NCI-H2196 (cell line): ENCODE measurements at regions not wholly inside any gene's neighbourhood (a gene's known extent, or its start where the extent isn't known, plus 50 kb on each side); places are given as distances from the start of the nearest gene placed in this dataset.

Experiments used
- DNase-seq: peaks from one replicate; lab custom pipeline; 2025; ENCODE audit not compliant: unreplicated experiment; lab: John Stamatoyannopoulos, UW

DNA sequence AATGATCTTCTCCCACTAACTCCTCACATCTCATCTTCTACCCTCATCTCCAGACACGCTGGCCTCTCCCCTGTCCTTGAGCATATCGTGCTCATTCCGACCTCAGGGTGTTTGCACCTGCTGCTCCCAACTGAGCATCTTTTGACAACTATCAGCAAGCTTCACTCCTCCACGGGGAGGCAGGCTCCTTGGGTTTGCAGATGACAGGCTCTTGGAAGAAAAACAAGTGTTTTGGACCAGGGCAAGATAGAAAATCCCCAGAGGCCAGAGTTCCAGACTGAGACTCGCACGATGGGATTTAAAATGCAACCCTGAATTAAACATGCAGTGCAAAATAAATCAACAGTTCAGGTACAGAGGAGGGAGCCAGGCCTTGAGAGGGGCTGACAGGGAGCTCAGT, 246.7 kb downstream of the PTPRU start:
- no peak for DNase-seq

DNA sequence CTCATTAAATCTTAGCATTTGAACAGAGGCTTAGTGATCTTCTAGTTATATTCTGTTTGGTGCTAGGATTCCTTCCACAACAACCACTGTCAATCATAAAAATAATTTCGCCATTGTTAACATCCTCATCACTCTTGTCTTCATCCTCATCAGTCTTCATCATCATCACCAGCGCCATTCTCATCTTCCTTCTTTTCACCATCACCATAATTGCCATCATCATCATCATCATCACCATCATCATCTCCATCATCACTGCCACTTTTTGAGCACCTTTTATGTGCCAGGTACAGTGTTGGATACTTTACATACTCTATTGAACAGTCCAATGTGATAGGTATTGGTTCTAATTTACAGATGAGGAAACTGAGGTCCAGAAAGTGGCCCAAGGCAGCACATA, 245.7 kb downstream of the PTPRU start:
- no peak for DNase-seq

DNA sequence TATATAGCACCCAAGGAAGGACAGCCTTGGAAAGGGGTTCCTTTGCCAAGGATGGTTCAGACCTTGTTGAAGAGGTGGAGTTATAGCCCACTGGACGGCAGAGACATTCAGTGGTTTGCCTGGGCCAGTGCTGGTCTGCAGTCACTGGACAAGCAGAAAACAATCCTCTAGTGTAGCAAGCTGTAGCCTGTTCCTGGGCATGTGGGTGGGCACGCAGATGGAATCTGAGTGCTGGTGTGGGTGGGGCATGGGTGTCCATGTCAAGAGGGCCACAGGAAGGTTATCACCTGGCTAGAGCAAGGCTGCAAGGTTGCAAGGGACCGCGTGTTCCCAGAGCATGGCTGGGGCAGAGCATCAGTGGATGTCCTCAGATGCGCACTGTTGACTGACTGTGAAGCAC, 244.7 kb downstream of the PTPRU start:
- no peak for DNase-seq

DNA sequence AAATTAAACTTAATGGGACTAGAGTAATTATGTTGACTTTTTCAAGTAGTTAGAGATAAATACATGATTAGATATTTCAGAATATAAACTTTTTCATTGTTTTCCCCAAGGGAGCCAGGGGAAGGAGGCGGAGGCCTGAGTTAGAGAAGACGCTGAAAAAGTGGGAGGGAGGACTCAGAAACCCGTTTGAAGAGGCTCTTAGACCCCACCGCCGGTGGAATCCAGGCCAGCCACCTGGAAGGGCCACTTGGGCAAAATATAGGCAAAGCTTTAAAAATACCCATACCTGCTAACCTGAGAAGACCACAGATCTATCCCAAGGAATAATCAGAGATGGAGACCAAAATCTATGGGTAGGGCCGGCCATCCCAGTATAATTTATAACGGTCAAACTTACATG, 242.6 kb downstream of the PTPRU start:
- DNase-seq: no peak

DNA sequence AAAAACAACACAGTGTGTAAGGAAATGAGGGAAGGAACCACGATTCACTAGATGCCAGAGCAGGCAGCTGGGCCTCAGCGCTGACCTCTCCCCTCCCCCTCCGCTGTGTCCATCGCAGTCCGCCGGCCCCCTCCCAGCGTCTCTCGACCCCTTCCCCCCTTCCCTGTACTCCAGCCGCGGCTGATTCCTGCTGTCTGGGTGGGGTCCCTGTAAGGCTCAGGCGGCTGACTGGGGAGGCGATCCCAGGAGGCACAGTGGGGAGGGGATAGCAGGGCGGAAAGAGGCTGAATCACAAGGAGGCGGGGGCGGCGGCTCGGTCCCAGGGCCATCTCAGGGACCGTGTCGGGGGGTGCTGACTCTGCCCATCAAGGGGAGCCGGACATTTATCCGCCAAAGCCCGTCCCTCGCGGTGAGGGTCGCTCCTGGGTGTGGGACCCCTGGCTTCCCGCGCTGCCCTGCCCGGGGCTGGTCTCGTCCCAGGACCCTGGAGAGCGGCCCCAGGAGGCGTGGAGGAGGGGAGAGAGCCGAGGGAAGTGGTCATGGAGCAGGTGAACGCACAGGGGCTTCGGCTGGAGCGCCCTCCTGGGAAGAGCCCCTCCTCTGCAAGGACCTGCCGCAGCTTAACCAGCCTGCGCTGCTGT, 241.9 kb downstream of the PTPRU start:
- no peak for DNase-seq

DNA sequence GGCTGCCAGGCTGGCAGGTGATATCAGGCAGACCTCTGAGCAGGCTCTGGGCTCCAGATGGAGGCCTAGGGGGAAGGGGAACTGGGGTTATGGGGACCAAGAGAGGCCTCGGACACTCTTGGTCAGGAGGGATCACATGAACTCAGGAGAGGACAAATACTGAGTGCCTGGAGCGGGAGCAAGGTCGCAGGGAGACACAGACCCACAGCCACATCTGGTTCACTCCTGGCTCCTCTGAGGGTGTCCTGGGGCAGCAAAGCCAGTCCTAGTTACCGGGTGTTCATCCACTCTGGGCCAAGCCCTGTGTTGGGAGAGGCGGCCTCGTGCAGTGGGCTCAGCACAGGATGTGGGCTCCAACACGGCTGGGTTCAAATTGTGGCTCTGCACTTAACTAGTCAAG, 239.0 kb downstream of the PTPRU start:
- no peak for DNase-seq

DNA sequence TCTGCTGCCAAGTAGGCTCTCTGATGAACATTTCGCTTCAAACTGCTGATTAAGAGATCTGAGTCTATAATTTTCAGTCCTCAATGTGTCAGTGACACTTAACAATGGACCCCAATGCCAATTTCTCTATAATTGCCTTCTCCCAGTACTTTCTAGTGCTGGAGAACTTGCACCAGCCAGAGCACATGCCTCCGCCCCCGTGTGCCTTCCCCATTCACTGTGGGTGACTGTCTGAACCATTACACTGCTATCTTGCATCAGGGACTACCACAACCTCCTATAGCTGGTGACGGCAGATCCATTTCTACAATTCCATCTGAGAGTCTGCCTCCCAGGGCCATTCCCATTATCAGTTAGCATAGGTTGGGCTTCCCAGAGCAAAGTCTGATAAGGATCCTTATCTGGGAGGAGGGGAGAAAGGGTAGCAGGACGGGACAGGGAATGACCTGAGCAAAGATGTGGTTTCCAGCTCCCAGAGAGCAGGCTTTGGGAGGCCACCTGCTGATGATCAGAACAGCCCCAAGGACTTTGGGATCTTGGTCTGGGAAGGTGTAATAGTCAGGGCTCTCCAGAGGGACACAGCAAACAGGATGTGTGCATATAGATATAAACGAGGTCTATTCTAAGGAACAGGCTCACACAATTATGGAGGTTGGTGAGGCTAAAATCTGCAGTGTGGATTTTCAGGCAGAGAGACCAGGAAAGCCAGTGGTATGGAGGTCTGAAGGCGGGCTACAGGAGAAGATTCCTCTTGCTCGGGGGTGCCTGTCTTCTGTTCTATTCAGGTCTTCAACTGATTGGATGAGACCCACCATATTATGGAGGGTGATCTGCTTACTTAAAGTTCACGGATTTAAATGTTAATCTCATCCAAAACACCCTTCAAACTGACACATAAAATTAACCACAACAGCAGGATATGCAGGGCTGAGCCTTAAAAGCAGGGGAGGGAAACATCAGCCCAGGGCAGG, 238.2 kb downstream of the PTPRU start:
- no peak for DNase-seq

DNA sequence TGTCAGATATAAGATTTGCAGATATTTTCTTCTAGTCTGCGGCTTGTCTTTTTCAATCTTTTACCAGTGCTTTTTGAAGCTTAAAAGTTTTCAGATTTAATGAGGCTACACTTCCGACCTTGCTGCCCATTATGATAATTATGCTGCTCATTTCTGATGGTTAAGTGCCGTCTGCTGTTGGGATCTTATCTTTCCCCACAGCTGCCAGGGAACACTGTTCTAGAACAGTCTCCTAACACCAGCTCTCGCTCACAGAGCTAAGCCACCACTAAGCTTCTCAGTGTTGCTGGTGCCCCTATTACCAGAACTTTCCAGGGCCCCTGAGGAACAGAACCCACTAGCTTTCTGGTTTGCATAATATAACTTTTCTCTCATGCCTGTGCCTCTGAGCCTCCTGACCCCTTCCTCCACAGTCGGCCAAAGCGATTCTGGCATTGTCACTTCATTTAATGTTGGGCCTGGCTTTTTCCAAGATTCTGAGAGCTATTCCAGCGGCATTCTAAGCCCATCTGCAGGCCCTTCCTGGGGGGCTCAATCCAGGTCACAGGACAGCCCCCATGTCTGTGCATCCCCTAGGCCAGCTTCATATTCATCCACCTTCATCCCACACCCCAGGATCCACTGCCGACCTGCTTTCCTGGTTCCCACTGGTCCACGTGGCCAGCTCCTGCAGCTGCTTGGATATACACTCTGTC, 237.0 kb downstream of the PTPRU start:
- no peak for DNase-seq

DNA sequence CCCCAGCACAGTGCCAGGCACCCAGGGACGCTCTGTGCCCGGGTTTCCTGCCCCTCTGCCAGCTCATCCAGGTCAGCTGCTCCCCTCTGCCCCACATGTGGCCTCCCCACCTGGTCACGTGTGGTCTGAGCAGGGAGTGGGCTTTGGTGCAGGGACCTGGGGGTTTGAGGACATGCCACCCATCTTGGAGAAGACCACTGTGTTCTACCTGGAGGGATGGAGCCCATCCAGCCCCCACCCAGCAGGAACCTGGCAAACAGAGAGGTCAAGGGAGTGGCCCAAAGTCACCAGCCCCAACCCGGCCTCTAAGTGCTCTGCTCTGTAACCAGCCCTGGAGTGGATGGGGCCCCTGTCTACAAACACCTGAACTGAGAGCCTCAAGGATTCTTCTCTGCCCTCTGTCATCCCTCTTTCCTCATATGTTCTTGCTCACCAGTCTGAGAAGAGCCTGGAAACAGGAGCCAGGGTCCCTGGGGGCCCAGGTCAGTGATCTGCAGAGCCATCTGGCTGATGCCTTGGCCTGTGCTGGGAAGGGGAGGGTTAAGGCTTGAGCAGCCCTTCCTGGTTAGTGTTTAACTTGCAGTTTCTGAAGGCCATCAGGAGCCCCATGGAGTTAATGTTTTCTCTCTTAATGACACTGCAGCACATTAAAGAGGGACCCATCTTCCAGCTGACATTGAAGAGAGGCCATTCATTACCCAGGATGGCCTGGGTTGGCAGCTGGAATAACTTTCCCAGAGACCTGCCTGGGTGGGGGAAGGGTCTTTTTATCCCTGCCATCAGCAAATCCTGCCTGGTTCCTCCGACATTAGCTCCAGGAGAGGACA, 235.4 kb downstream of the PTPRU start:
- DNase-seq: no peak

DNA sequence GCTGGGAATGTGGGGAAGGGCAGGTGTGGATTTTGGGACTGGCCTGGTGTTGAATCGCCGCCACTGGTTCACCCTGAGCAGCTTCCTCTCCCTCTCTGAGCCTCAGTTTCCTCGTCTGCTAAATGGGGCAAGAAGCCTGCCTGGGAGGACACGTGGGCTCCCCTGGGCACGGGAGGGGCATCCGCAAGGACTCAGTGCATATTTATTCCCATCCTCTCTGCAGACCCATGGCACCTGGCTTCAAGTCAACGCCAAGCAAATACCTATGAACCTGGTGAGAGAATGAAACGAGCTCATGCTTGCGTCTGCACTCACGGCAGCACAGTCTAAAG, 234.4 kb downstream of the PTPRU start:
- DNase-seq: no peak

DNA sequence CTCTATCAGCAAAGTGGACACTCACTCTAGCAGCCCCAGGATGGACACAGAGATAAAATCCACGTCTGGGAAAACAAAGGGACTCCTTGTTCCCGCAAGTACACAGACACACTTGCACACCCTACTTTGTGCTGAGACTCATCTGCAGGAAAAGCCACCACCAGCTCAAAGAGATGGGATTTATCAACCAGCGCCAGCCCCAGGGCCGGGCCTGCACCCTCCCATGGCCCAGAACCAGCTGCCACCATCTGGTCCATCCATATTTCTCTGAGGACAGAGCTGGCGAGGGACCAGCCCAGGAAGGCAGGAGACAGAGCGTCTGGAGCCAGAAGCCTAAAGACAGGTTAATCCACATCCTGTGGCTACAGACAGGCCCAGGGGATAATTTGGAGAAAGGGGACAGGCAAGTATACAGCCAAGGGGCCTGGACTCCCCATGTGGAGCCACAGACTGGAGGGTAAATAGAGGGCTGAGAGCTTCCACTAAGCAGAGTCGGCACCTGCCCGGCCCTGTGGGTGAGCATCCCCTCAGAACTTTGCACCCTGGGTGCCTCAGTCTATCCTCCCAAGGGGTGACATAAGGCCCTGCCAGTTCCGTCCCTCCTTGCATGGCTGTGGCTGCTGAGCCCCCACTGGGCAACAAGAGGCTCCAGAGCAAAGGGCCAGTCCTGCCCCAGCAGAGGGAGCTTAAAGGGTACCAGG, 233.9 kb downstream of the PTPRU start:
- DNase-seq: peak; percentile 53

DNA sequence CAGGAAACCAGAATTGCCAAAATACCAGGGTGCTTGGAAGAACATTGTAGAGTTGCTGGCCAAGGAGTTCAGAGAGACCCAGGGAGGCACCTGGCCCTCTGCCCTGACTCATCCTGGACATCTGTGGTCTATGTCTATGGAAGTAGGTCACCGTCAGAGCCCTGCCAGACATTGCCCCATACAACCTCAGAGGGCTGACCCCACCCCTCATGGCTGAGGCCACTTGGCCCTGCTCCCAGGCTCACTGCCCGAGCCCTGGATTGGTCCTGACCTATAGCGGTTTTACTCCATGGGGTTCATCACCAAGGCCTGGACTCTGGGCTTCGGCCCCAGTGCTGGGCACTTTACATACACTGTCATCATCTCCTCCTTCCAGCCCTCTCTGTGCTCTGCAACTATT, 233.1 kb downstream of the PTPRU start:
- peak; percentile 54 for DNase-seq

DNA sequence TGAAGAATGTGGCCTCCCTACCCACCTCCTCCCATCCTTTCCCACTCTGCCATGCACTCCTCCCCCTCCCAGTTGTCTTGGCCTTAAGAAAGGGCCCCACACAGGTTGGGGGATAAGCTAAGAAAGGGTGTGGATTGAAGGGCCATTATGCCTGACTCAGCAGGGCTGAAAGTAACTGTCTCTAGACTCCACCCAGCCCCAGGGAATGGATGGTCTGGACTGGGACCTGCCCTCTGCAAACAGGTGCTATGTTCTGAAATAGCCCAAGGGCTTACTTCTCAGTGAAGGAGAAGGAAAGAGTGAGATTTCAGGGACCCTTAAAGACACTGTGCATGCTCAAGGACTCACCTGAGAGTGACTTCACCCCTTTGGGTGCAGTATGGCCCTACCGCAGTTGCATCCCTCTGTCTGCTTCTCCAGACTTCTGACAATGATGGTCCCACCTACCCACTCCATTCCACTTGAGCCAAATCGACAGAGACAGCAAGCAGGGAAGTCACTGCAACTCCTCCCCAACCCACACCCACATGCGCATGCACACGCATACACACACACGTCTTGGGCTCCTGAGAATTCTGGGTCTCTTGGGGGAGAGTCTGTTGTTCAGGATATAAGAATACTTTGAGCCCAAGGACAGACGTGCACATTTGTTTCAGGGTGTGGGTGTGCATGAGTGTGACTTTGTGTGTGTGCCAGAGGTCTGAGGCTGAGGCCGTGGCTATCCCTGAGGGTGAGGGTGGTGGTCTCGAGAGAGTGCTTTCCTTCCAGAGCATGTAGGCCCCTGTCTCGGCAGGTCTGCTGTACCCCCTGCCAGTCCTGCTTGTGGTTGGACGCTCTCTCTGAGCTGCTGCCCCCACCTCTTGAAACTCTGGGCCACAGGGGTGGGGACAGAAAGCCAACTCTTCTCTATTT, 231.9 kb downstream of the PTPRU start:
- no peak for DNase-seq

DNA sequence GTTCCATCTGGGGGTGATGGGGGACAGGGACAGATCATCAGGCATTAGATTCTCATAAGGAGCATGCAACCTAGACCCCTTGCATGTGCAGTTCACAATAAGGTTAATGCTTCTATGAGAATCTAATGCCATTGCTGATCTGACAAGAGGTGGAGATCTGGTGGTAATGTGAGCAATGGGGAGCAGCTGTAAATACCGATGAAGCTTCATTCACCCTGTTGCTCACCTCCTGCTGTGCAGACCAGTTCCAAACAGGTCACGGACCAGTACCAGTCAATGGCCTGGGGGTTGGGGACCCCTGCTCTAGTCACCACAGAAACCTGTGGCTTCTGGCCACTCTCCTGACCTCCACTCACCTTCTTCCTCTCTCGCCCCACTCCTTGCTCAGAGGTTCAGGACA, 229.9 kb downstream of the PTPRU start:
- DNase-seq: no peak

DNA sequence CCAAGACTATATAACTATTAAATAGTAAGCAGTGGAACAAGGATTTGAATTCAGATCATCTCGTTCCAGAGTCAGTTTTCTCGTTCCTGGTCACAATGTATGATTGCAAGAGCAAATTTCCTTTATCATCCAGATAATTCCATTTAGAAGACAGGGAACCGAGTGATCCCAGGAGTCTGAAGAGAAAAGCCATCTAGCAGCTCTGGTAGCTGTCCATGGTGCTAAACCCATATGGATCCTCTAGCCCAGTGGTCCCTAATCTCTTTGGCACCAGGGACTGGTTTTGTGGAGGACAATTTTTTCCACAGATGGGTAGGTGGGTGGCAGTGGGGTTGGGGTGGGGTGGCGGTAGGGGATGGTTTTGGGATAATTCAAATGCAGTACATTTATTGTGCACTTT, 229.4 kb downstream of the PTPRU start:
- no peak for DNase-seq

DNA sequence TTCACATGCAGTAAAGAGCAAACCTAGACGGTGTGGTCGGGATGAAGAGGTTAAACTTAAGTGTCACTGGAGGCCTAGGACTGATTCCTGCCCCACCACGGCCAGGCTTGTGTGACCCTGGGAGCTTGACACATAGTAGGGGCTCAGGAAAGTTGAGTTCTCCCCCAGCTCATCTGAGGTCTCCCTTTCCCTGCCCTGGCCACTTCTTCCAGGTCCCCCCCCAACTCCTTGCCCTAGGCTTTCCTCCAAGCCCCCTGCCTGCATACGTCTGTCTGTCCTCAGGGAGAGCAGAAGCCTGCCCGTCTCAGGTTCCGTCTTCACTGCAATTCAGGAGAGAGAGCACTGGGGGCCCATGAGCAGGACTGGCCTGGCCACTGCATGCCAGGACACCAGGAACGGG, 225.8 kb downstream of the PTPRU start:
- DNase-seq: no peak

DNA sequence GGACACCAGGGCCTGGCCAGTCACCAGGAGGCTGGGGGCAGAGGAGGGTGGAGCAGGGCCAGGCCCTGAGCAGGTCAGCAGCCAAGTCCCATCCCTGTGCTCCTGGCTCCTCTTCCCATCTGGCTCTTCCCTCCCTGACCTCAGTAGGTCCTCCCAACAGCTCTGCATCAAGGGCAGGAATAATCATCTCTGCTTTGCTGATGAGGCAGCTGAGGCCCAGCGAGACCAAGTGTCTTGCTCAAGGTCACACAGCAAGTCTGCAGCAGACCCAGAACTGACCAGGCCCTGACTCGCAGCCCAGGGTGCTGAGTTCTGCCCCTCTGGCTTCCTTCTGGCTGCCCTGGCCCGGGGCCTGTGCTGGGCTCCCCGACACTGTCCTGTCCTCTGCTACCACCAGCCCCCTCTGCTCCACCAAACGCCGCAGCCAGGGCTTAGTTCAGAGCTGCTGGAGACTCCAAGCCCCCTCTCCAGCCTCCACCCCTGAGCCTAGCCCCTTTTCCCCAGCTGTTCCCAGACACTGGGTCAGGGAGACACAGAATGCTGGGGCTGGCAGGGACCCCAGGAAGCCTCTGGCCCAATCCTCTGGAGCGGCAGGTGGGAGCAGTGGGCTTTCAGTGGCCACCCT, 224.9 kb downstream of the PTPRU start:
- no peak for DNase-seq

DNA sequence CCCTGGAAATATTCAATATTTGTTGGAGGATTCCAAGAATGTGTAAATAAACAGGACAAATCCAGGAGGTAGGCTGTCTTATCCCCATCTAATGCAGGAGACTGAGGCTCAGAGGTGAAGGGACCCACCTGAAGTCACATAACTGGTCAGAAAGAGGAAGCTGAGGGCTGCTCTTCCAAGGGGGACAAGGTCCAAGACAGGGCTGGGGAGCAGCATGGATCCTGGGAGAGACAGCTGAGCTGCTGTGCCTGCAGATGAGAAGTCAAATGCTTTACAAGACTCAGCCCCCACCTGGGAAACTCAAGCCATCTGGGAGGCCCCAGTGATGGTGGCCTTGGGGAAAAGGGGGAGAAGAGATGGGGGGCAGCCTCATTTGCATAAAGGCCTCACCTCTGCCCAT, 224.4 kb downstream of the PTPRU start:
- no peak for DNase-seq

DNA sequence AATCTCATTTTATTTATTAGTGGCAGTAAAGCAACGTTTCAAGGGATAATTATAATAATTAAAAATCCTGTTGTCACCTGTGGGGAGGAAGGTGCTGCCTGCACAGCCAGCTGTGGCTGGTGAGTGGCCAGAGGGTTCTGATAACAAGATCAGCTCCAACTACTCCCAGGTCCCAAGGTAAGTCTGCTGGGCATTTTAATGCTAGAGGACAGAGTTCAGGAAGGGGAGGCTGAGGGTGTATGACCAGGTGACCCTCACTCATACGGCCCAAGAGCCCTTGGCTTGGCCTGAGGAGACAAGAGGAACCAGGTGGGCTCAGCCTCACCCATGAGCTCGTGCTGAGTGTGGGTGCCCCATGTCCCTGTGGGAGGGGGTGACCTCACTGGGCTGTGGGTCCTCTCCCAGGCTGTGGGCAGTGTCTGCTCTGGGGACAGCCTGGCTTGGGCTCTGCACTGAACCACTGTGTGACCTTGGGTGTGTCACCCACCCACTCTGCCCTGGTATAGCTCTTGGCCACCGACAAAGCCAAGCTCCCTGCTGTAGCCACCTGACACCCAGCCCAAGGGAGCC, 223.8 kb downstream of the PTPRU start:
- no peak for DNase-seq
